GM19023 (cell line): ENCODE measurements at regions not wholly inside any gene's neighbourhood (a gene's known extent, or its start where the extent isn't known, plus 50 kb on each side); places are given as distances from the start of the nearest gene placed in this dataset.
"Not testable (repeated sequence)": the region's sequence is repeated elsewhere in the genome, so short reads cannot be mapped to it uniquely, and the experiment has no call there.

ENCODE experiments used
- ATAC-seq: cut with Tn5 transposase; IDR thresholded peaks from one replicate; pipeline ENCODE4 v1.9.1; 2021; ENCODE audit warnings: mild to moderate bottlenecking, moderate library complexity; ENCODE audit not compliant: unreplicated experiment

DNA sequence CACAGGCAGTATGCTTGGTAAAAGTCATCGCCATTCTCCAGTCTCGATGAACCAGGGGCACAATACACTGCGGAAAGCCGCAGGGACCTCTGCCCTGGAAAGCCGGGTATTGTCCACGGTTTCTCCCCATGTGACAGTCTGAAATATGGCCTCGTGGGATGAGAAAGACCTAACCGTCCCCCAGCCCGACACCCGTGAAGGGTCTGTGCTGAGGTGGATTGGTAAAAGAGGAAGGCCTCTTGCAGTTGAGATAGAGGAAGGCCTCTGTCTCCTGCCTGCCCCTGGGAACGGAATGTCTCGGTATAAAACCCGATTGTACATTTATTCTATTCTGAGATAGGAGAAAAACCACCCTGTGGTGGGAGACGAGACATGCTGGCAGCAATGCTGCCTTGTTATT, 149.1 kb downstream of the TMEM121 start:
- not testable (repeated sequence) for ATAC-seq

DNA sequence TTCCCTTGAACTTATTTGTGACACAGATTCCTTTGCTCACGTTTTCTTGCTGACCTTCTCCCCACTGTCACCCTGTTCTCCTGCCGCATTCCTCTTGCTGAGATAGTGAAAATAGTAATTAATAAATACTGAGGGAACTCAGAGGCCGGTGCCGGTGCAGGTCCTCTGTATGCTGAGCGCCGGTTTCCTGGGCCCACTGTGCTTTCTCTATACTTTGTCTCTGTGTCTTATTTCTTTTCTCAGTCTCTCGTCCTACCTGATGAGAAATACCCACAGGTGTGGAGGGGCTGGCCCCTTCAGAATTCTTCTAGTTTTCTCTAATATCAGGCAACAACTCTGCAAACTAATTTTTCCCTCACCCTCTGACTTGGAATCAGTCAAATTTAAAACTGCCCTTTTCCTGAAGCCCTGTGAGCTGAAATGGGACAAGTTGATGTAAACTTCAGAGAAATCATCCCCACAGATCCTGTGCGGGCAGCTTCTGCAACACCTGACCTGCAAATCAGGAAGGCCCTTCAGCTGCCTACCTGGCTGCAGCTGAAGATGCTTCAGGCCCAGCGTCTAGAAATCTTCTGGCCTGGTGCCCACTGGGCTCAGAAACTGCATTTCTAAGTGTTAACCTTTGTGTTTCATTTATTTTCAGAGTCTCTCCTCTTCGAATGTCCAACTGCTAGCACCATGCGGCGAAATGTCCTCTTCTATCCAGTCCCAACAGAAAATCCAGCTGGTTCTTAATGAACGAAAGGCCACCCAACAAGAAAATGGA, 149.7 kb downstream of the TMEM121 start:
- ATAC-seq, result not testable (repeated sequence)

- not testable (repeated sequence) for ATAC-seq
These were observed 151.7 kb downstream of the TMEM121 start for GRCh38 chr14:105678057-105678456.

GRCh38 chr14:105678996-105679958, 152.9 kb downstream of the TMEM121 start:
- ATAC-seq, result not testable (repeated sequence)

DNA sequence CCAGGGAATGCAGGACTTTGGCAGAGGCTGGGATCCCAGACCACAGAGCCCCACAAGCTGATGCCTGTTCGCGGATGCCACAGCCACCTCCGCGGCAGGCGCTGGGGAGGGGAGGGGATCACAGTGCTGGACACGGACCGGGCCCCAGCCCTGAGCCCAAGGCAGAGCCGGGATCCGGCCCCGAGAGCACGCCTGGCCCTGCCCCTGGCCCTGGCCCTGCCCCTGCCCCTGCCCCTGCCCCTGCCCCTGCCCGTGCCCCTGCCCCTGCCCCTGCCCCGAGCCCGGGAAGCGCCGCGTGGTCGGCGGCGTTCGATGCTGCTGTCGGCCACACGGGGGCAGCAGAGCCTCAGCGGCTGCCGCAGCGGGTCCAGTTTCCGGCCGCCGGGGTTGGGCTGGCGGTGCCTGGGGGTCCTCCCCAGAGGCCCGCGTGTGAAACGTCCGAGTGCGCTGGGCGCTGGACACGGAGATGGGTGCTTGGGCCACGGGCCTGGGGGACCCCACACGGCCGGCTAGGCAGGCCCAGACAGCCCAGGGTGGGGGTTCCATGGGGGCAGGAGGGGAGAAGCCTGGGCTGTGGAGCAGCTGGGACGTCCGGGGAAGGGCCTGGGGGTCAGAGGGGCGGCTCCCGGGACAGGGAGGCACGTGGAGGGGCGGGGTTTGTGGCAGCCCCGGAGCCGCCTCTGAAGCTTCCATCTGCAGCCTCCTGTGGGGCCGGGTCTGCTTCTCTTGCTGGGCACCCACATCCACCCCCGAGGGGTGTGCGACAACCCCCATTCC, 153.8 kb downstream of the TMEM121 start:
- peak; percentile 47 for ATAC-seq

GRCh38 chr14:105680736-105681098, 154.3 kb downstream of the TMEM121 start:
- peak; percentile 36 for ATAC-seq

- not testable (repeated sequence) for ATAC-seq
These were observed 155.3 kb downstream of the TMEM121 start for GRCh38 chr14:105681606-105682185.

- ATAC-seq, result not testable (repeated sequence)
These were observed 156.1 kb downstream of the TMEM121 start for GRCh38 chr14:105682442-105682841.

DNA sequence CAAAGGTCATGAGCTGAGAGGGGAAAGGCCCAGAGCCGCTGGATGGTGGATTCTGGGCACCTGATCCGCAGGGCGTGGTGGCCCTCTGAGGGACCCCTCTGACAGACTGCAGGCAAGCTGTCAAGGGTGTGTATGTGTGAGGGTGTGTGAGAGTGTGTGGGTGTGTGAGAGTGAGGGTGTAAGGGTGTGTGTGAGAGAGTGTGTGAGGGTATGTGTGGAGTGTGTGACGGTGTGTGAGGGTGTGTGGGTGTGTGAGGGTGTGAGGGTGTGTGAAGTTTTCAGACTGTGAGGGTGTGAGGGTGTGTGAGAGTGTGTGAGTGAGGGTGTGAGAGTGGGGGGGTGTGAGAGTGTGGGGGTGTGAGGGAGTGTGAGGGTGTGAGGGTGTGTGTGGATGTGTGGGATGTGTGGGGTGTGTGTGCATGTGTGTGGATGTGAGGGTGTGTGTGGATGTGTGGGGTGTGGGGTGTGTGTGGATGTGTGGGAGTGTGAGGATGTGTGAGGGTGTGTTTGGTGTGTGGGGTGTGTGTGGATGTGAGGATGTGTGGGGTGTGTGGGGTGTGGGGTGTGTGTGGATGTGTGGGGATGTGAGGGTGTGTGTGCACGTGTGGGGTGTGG, 156.7 kb downstream of the TMEM121 start:
- ATAC-seq, result no peak

DNA sequence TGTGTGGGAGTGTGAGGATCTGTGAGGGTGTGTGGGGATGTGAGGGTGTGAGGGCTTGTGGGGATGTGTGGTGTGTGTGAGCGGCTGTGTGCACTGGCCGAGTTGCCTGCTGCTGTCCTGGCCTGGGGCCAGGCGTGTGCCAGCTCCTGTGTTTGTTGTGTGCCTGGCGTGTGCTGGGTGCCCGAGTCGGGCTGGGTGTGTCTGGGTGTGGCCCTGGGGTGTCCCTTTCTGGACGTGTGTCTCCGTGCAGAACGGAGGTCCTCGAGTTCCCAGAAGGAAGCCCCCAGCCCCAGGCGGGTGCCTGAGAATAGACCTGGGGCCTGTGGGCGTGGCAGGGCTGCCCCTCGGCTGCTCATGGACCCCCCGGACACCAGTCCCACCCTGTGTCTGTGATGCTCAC, 157.7 kb downstream of the TMEM121 start:
- not testable (repeated sequence) for ATAC-seq

- not testable (repeated sequence) for ATAC-seq
These were observed 158.2 kb downstream of the TMEM121 start for GRCh38 chr14:105684597-105684996.

DNA sequence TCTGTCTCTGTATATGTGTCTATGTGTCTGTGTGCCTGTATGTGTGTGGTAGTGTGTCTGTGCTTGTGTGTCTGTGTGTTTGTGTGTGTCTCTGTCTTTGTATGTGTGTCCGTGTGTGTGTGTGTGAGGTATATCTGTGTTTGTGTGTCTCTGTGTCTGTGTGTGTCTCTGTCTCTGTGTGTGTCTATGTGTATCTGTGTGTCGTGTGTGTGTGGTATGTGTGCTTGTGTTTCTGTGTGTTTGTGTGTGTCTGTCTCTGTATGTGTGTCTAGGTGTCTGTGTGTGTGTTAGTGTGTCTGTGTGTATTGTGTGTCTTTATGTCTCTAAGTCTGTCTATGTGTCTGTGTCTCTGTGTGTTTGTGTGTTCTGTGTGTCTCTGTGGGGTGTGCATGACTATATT, 158.6 kb downstream of the TMEM121 start:
- no peak for ATAC-seq

GRCh38 chr14:105685605-105686004, 159.2 kb downstream of the TMEM121 start:
- ATAC-seq, result peak; percentile 2

DNA sequence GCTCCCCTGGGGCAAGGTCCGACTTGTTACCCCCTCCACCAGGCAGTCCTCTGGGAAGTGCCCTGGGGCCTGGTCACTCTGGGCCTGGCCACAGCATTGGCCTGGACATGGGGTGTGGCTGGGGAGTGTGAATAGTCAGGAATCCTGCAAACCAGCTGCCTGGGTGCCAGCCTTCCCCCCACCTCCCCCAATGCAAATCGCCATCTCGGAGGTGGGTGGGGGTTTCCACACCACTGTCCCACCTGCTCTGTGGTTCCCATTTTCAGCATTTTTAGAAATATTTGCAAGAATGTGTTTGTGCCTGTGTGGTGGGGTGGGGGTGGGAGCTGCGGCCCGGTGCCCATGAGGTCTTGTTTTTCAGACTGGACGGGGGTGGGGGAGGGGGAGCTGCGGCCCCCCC, 159.7 kb downstream of the TMEM121 start:
- ATAC-seq, result peak; percentile 29

GRCh38 chr14:105686462-105687170, 160.2 kb downstream of the TMEM121 start:
- not testable (repeated sequence) for ATAC-seq

GRCh38 chr14:105687171-105688022, 161.0 kb downstream of the TMEM121 start:
- not testable (repeated sequence) for ATAC-seq

- peak; percentile 37 for ATAC-seq
These were observed 161.6 kb downstream of the TMEM121 start for GRCh38 chr14:105688023-105688351.

- ATAC-seq, result not testable (repeated sequence)
These were observed 162.4 kb downstream of the TMEM121 start for GRCh38 chr14:105688664-105689221.
